Activated T-helper 1 cell treated with anti-CD3 and anti-CD28 coated beads, Interleukin-2, amount 50 U/mL, for 16 hours (primary cell): ENCODE measurements at regions not wholly inside any gene's neighbourhood (a gene's known extent, or its start where the extent isn't known, plus 50 kb on each side); places are given as distances from the start of the nearest gene placed in this dataset.

ENCODE experiments used
- DNase-seq, 2 donors: peaks; one replicate each; pipeline ENCODE4 v3.0.0-alpha.2; 2020; ENCODE audit warnings: low read depth in 1 of 2, low spot score in 1 of 2

DNA sequence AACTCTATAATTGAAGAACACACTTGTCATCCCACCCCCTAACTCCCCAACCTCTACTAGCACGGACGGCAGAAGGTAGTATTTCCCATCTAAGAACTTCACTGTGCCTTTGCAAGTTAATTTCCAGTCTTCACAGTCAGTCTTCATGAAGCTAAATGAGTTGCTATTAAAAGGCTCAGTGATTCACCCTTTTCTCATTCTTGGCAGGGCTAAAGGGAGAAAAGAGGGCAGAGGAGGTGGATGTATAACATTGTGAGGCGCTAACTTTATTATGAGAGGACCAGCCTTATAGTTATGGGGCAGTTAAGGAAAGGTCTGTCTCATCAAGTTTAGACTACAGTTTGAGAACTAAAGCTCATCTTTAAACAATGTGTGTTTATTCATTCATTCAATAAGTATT lies 161.0 kb upstream of the S100G start:
- DNase-seq = no peak

DNA sequence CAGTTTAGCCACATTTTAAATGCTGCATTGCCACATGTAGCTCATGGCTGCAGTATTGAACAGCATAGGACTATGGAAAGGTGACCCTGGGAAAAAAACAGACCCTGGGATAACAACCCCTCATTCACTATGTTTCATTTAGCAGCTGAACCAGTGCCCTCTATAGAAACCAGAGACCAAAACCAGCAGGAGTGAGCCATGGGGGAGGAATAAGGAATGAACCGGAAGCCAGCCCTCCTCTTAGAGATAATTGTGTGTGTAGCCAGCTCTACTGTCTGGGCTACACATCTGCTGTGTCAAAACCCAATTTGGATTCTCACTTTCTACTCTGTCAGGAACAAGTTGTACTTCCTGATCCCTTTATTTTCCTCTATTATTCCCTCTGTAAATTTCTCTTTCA lies 158.5 kb upstream of the S100G start:
- no peak for DNase-seq

DNA sequence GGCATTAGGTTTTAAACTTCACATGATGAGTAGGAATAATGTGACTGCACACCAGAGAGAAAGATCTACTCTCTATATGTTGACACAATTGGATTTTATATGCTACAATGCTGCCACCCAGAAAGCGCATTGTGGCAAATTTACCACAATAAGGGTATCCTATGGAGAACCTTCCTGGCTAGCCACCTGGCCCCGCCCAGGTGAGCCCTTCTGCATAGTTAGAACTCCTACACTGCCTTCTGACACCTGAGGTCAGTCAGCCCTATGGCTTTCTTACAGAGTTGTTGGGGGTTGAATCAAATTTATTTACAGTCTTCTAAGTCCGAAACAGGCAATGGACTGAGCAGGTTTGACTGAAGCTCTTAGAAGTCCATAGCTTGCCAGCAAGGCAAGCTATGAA lies 153.8 kb upstream of the S100G start:
- DNase-seq = no peak

- DNase-seq = no peak
These were observed 137.9 kb upstream of the S100G start for GRCh38 chrX:16511796-16512776.

DNA sequence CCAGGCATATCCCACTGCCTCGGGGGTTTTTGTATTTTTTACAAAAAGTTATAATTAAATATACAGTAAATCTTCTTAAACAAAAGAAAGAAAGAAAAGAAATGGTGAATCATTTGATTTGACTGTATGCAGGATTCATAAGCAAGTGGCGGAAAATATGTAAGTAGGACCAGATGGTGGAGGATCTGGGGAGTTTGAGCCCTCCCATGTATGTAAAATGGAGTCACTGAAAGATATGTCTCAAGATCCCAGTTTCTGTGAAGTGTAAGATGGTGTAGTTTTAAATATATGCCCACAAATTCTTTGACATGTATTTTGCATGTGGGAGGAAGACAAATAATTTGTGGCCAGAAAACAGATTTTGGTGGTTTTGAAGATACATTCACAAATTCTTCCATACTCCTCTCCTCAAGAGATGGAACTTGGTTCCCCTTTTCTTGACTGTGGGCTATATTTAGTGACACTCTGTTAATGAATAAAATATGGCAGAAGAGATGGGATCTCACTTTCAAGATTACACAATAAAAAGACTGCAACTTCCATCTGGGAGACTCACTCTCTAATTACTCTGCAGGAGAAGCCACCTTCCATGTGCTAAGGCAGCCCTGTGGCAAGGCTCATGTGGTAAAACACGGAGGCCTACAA lies 133.6 kb upstream of the S100G start:
- no peak for DNase-seq

GRCh38 chrX:16517039-16517605 lies 132.8 kb upstream of the S100G start:
- DNase-seq = no peak

DNA sequence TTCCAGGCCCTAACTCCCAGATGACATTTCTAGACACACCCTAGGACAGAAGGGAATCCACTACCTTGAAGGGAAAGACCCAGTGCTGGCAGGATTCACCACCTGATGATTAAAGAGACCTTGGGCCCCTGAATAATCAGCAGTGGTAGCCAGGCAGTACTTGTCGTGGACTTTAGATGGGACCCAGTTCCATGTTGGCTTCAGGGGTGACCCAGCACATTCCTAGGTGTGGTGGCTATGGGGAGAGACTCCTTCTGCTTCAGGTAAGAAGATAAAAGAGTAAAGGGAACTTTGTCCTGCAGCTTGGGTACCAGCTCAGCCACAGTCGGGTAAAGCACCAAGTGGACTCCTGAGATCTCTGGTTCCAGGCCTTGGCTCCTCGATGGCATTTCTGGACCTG lies 131.8 kb upstream of the S100G start:
- DNase-seq = no peak

DNA sequence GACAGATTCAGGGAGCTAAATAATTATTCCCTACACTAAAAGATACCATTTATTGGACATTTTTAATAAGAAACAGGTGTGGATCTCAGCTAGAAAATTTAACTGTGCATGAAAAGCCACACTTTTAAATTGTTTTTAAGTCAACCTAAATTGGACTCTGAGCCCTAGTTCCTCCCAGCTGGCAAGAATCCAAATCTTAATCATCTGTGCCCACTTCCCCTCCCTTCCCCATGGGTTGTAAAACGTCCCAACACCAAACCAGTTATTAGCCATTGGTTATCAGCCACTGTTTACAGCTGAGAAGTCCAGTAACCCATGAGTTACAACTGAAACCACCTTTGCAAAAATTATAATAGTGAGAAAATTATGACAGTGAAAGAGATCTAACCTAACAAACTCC lies 125.6 kb upstream of the S100G start:
- no peak for DNase-seq

GRCh38 chrX:16526003-16526402 lies 124.0 kb upstream of the S100G start:
- no peak for DNase-seq

GRCh38 chrX:16528620-16529019 lies 121.3 kb upstream of the S100G start:
- DNase-seq = no peak
